ENCODE measurements at regions not wholly inside any gene's neighbourhood (a gene's known extent, or its start where the extent isn't known, plus 50 kb on each side); places are given as distances from the start of the nearest gene placed in this dataset.

GRCh38 chr11:131044851-131045250 lies 128.6 kb upstream of the SNX19 start:
- TF ChIP-seq, protein P1, sequence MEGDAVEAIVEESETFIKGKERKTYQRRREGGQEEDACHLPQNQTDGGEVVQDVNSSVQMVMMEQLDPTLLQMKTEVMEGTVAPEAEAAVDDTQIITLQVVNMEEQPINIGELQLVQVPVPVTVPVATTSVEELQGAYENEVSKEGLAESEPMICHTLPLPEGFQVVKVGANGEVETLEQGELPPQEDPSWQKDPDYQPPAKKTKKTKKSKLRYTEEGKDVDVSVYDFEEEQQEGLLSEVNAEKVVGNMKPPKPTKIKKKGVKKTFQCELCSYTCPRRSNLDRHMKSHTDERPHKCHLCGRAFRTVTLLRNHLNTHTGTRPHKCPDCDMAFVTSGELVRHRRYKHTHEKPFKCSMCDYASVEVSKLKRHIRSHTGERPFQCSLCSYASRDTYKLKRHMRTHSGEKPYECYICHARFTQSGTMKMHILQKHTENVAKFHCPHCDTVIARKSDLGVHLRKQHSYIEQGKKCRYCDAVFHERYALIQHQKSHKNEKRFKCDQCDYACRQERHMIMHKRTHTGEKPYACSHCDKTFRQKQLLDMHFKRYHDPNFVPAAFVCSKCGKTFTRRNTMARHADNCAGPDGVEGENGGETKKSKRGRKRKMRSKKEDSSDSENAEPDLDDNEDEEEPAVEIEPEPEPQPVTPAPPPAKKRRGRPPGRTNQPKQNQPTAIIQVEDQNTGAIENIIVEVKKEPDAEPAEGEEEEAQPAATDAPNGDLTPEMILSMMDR (IDR thresholded peaks at IDR 0.05; ENCODE audit: insufficient read depth, low read length, poor library complexity, severe bottlenecking), result no peak
- no peak for TF ChIP-seq EZH2phosphoT487 (conservative IDR thresholded peaks at IDR 0.05; ENCODE audit: low read length)

All from SU-DHL-6 (cell line).